ENCODE measurements at regions not wholly inside any gene's neighbourhood (a gene's known extent, or its start where the extent isn't known, plus 50 kb on each side); places are given as distances from the start of the nearest gene placed in this dataset.

DNA sequence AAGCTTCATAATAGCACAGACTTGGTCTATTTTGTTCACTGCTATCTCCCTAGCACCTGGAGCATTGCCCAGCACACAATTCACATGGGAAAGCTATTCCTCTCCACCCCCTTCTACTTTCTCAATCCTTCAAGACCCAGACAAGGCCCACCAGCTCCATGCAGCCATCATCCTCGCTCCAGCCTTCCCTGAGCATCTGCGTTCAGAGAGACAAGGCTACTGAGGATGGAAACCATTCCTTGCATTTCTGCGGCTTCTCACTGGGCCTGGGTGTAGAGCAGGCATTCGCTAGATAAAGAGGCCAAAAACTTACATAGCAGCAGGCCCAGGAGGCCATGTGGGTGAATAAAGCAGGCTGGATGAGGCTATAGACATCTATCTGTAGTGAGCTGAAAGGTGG, 530.8 kb downstream of the BUD13 start:
- DNase-seq (ENCODE audit: insufficient read length, low spot score) (no peak), FAIRE-seq (no peak)

DNA sequence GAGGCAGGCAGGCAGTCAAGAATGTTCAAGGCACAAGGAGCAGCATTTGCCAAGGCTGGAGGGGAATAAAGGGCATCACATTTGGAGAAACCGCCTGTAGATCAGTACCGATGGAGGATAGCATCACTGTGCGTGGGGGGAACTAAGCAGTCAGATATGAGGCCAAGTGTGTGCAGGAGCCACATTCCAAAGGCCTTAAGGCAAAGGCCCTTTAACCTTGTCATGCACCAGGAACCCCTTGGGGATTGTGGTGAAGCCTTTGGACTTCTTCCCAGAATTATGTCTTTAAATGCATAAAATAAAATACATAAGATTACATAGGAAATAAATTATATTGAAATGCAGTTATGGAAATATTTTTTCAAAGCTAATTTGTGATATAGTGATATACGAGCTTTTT, 532.1 kb downstream of the BUD13 start:
- FAIRE-seq (no peak), DNase-seq (ENCODE audit: insufficient read length, low spot score) (no peak)

DNA sequence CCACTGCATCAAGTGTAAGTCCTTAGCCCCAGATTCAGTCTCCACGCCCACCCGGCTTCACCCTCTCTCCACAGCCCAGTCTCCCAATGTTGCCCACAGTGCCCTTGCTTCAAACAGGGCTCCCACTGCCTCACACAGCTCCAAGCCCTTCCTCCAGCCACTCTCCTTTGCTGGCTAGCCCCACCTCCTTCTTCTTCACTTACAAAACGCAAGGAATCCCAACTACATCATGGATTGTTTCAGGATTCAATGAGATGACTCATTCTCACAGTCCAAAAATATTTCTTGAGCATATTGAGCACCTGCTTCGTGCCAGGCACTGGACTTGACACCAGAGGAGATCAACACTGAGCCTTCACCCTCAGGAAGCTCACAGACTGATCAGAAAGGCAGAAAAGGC, 533.5 kb downstream of the BUD13 start:
- DNase-seq (ENCODE audit: insufficient read length, low spot score) (no peak), FAIRE-seq (no peak)

DNA sequence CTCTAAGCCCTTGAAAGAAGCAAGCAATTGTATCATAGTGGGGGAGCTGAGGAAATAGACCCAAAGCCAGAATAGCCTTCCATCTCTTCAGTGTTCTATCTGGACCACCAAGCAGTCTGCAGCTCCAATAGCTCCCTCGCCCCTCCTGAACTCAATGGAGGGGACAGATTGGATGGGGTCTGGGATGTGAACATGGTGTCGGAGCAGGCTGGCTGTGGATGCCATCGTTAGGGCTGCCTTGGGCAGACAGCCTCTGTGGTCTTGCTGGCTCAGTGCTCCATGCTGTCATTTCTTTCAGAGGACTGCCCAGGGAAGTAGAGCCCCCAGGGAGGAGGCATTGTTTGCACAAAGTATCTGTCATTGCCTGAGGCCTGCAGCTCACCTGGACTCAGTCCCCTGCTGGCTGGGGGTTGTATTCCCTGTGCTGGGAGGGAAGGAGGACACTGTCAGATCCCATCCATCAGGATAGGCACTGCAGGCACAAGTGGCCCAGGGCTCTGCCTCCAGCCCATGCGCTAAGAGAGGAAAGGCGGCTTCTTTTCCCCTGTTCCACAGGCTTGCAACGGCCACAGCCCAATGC, 537.7 kb downstream of the BUD13 start:
- FAIRE-seq (no peak), DNase-seq (ENCODE audit: insufficient read length, low spot score) (no peak)

DNA sequence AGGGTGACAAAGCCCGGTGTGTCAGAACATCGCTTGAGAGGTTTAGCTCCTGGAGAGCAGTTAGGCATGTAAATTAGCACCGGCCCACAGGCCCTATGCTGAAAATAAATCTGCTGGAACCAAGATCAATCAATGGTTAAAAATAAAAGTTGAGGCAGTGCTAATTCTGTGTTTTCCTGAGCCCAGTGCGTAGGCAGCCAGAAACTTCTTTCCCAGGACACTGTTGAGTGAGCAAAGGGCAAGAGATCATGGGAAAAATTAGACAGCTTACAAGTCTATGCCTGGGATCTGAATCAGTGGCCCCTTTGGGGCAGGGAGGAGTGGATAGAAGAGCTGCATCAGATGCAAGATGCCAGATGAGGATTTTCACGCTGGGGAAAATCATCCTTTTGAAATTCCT, 539.2 kb downstream of the BUD13 start:
- DNase-seq (ENCODE audit: insufficient read length, low spot score) (no peak), FAIRE-seq (no peak)

DNA sequence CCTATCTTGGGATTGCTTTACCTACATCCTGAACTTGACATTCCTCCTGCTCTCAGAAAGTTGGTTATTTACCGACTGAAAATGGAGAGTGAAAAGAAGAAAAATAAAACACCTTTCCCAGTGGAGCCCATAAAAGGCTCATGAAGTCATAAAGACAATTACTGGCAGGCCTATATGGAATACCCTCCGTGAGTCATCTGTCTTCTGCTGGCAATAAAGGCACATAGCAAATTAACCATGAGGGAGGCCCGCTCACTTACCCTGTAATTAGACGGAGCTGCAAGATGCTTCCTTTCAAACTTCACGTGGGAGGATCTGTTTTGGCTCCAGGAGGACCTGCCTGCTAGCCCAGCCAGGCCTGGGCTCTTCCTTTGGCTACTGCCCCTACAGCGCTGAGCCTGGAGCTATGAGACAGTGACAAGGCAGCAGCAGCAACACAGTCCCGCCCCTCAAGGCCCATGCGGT, 540.4 kb downstream of the BUD13 start:
- FAIRE-seq (no peak), DNase-seq (ENCODE audit: insufficient read length, low spot score) (no peak)

DNA sequence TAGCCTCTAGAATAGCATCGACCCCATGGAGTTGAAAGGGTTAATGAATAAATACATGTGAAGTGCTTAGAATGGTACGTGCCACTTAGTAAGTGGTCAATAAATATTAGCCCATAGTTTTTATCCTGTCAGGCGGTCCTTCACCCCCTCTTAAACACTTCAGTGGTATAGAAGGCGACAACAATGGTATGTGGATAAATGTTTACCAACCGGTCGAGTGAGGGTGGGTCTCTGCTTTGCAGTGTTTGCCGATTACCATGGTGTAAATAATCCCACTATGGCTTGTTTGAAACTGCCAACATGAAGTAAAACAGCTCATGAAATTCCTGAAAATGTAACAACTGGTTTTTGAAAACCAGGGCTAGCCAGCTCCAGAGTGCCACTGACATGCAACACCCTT, 541.2 kb downstream of the BUD13 start:
- FAIRE-seq (no peak), DNase-seq (ENCODE audit: insufficient read length, low spot score) (no peak)

DNA sequence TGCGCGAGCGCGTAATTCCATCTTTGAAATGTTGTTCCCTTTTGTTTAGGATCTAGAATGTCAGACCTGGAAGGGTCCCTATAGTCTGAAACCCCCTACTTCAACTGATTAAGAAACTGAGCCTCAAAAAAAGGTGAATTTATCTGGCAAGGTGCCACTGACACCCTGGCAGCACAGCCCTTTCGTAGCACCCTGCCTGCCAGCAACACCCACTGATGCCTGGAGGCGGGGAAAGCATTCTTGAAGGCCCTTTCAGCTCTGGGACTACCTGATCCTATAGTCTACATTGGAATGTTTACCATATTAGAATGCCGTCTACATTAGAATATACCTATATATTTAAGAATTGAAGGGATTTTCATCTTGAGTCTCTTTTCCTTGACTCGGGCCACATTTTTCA, 542.3 kb downstream of the BUD13 start:
- FAIRE-seq (no peak), DNase-seq (ENCODE audit: insufficient read length, low spot score) (no peak)

DNA sequence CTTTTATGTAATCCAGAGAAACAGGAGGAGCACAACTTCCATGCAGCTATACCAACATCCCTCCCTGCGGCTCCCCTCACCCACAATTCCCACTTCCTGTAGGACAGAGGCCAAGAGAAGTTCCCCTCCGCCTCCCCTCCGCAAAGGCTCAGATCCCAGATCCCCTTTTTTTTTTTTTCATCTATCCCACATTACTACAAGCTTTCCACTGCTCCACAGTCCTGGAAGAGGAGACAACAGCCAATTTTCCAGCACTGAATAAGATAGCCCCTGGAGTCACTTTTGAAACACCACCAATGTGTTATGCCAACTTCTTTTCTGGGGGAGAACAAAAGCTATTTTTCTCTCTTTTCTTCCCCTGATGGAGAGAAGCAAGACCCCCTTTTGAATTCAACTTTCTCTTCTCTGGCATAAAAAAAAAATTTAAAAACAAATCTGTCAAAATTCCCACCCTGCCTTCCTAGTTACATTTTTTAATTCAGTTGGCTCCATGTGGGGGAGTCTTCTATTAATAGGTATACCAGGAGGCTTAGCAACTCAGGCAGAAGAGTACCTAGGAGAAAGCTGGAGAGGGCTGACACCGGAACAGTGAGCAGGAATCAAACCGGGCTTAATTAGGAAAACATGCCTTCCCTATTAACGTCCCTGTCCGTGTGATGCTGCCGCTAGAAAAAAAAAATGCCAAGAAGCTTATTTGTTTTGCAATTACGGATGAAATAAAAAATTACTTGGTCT, 543.4 kb downstream of the BUD13 start:
- DNase-seq (ENCODE audit: insufficient read length, low spot score), result no peak
- no peak for FAIRE-seq

DNA sequence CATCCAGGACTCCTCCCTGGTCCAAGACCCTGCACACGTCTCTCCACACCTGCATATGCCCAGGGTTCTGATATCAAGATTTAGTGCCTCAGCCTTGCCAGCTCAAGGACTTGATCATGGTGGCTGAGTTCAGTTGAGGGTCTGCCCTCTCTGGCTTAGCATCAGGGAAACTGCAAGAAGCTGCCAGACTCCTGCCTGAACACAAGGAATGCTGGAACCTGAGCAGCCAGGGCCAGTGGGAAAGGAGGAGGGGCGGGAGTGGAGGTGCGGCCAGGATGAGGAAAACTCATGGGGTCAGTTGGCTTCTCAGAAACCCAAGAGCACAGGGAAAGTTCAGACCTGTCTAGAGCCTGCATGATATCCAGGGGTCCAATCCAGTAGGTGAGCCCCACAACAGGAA, 546.1 kb downstream of the BUD13 start:
- DNase-seq (ENCODE audit: insufficient read length, low spot score), result no peak
- FAIRE-seq, result no peak

DNA sequence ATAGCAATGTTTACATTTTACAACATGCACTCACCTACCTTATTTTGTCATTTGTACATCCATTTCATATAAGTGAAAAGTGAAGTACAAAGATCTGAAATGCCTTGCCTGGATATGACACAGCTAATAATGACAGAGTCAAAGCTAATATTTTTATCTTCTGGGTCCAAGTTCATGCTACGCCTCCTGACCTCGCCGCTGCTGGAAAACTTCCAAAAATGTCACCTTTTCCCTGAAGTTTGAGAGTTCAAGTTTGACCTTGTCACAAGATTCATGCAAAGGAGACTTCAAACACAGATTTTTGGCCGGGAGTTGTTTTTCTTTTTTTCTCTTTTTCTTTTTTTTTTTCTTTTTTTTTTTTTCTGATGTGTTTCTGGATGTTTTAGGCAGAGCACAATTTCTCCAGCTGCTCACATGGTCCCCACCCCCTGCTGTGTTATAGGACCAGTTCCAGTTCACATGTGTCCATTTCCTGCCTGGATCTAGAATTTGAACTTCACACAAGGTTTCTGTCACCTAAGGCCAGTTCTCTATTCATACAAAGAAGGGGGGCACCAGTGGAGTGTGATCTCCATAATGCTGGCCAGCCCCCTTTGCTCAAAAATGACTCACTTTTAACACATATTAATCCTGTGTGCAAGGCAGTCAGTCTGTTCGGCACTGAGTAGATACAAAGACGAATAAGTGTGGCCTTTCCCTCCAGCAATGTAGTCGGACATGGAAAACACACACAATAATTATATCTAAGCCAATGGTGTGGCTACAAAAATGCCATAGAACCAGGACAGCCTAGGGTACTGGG, 546.8 kb downstream of the BUD13 start:
- DNase-seq (ENCODE audit: insufficient read length, low spot score), result no peak
- no peak for FAIRE-seq

DNA sequence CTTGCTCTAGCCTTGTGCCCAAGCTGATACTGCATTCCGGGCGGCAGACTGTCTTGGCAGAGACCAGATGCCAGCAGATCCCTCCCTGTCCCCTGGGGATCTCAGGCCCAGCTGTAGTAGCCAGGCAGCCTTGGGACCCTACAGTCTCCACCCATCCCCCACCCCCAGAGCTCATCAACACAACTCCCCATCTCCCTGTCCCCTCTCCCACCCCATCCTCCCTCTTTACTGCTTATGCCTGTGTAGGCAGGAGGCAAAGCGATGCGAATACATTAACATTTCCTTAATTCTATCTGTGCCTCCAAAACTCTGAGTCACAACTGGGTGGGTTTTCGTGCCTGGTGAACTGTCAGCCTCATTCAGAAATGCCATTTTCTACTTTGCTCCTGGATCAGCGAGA, 547.6 kb downstream of the BUD13 start:
- DNase-seq (ENCODE audit: insufficient read length, low spot score) (no peak), FAIRE-seq (no peak)

DNA sequence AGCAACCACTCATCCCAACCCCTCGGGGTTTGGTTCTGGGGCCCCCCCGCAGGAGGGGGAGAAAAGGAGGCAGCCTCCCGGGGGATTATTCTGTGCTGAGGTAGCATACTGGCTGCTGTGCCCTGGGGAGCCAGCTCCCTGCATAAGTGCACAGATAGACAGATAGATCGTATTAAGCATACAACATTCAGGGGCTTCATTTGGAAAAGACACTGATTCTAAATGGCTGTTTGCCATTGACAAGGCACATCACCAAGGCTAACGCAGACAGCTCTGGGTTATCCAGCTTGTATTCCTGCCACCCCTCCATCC, 547.9 kb downstream of the BUD13 start:
- FAIRE-seq (no peak), DNase-seq (ENCODE audit: insufficient read length, low spot score) (no peak)

DNA sequence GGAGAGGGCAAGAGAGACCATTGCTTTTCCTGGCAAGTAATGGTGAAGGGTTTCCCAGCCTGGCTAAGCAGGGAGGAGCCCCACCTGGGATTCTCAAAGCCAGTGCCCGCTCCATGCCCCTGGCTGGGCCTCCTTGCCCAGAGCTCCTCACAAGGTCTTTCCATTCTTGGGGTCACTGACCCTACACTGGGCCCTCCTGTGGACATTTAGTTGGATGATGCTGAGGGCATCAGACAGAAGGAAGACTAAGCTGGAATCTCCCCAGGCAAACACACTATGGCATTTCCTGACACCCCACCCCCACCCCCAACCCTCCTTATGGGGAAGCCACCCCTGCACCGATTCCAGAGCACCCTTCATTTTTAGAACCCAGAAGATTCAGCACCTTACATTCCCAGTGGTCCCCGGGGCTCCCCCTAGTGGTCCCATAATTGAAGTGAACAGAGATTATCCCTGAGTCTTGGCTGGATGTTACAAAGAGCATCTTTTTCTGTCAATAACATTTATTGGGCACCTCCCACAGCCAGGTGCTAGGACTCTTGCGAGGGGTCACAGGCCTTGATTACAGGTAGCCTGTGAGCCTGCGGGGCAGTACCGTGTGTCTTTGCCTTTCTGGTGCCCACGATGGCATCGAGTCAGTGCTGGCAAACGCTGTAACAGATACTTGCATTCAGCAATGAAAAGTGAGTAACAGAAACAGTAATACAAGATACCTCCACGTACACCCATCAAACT, 548.5 kb downstream of the BUD13 start:
- DNase-seq (ENCODE audit: insufficient read length, low spot score), result peak; percentile 26
- FAIRE-seq, result peak; percentile 62

DNA sequence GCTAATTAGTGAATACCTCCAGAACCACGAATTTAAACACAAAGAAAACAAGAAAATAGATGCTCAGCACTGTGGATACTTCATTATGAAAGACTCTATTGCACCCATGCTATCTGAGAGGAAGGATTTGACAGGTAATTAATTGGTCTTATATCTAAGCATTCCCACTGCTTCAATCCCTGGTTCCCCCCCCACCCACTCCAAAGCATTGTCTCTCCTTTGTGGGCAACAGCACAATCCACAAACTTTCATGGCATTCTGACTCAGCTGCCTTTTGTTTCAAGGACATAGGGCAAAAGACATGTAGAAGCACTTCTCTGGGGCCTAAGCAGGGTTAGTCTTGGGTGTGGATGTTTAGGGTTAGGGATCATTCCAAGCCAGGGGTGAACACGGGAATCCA, 551.4 kb downstream of the BUD13 start:
- FAIRE-seq (no peak), DNase-seq (ENCODE audit: insufficient read length, low spot score) (no peak)

DNA sequence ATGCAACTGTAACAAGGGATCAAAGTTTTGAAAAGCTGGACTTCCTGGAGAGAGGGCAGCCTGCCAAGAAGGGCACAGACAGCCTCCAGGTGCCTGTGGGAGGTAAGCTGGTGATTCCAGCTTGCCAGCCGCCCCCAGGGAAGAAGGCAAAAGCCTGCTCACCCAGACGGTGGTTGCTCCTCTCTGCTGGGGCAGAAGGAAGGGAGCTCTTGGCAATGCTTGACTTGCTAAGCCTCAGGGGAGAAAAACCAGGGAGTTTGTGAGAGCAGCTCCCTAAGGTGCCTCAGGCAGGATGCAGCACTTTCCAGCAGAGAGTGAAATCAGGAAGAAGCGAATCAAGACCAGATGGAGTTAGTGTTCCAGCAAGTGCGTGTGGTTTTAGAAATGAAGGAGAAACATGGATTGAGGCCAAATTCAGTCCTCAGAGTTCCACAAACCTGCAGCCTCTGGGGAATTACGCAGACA, 553.6 kb downstream of the BUD13 start:
- DNase-seq (ENCODE audit: insufficient read length, low spot score) (no peak), FAIRE-seq (no peak)

DNA sequence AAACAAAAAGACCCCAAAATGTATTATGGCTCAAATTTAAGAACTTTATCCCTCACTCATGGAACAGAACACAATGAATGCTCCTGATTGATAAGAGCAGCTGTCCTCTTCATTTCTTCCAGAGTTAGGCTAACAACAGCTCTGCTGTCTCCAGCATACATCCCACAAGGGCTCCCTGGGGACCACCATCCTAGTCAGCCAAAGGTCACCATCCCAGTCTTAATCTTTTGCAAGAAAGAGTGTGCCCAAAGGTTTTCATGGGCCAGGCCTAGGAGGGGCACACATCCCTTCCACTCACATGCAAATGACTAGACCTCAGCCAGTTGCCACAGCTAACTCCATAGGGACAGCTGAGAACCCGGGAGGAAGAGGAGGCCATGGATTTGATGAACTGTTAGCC, 555.3 kb downstream of the BUD13 start:
- FAIRE-seq, result no peak

DNA sequence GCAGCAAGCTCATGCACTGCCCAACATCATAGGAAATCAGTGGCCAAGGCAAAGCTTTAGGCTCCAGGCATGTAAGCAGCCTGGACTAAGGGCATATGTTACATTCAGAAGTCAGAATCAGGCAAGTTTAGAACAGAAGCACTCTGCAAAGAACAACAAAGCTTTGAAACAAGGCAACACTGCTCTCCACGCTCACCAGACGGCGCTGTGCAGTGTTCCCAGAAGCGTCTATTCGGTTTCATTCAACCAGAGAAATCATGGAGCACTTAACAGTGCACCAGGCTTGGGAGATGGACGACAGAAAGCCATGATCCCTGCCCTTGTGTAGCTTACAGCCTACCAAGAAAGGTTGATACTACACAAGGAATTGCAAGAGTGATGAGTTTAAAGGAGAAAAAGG, 555.8 kb downstream of the BUD13 start:
- FAIRE-seq (no peak), DNase-seq (ENCODE audit: insufficient read length, low spot score) (no peak)

More for the DNA sequence above, 555.3 kb downstream of the BUD13 start:
- DNase-seq (ENCODE audit: insufficient read length, low spot score), result no peak

DNA sequence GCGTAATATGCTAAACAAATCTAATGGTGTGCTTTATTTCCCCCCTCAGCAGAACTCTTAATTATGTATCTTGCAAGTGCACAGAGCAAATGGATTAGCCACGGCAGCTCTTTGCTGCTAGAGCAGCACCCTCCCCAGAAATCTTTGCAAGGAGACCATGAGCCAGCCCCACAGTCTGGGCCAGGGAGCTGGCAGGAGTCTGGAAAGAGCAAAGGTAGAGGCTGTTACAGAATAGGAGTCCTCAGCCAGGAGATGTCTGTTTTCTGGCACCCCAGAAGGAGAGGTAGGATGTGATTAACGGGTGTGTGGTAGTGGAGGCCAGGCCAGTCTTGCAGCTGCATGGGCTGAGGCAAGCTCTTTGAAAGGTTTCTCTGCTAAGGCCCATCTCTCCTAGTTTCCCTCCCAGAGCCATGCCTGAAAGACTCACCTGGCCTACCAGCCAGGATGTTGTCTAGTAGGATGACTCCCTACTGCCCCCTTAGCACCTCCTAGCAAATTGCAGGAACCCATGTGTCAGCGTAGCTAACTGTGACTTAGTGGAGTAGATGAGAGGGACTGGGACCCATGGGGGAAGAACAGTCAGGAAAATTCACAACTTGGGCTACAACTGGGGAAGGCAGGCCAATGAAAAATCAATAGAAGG, 557.2 kb downstream of the BUD13 start:
- no peak for DNase-seq (ENCODE audit: insufficient read length, low spot score)
- no peak for FAIRE-seq

DNA sequence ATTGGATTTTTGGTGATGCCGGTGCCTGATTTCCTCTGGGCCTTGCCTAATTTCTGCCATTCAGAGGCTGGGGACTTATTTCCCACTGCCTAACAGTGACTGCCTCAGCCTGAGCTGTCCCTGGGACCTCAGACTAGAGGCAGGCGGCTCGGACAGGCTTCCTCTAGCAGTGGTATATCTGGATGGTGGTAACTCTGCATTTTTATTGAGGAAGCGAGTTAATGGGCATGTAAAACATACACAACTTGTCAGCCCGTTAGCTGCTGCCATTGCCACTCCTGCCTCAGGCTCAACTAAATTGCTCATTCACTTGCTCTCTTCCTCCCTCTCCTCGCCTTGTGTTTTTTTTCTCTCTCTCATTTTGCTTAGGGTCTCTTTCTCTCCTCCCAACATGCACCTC, 561.6 kb downstream of the BUD13 start:
- DNase-seq (ENCODE audit: insufficient read length, low spot score) (no peak), FAIRE-seq (no peak)

DNA sequence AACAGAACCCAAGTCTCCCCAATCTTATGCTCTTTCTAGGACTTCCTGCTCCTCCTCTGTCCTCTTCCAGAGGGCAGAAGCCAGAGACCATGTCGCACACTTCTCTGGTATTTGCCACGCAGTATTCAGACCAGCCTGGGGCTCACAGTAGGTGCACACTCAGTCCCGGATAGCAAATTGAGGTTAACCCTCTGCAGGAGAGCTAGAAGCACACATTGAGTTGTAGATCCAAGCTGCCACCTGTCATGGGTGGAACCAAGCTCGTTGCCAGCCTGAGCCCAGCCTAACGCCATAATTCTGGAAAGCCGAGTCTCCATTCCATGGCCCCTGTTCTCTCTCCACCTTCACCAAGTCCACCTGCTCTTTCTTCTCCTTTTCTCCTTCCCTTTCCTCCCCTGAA, 562.1 kb downstream of the BUD13 start:
- DNase-seq (ENCODE audit: insufficient read length, low spot score) (no peak), FAIRE-seq (no peak)
